Lower lobe of right lung (tissue), 2 donors: ENCODE measurements at regions not wholly inside any gene's neighbourhood (a gene's known extent, or its start where the extent isn't known, plus 50 kb on each side); places are given as distances from the start of the nearest gene placed in this dataset.

Source experiments
- ATAC-seq, 2 donors: fragments of 200-7000 bp; cut with Tn5 transposase; one replicate each; pipeline ENCODE4 v1.9.1; 2020 to 2022; ENCODE audit warnings: mild to moderate bottlenecking in 2 of 2, moderate library complexity in 2 of 2
- DNase-seq: peaks from one replicate; pipeline ENCODE4 v3.0.0-alpha.2; 2020
- H3K27ac ChIP-seq: fragments of 200-600 bp; one replicate; pipeline ENCODE4 v1.8.0; 2022
- H3K27me3 ChIP-seq: fragments of 200-600 bp; one replicate; pipeline ENCODE4 v1.8.0; 2022; ENCODE audit warnings: low read depth
- H3K36me3 ChIP-seq: fragments of 200-600 bp; one replicate; pipeline ENCODE4 v1.8.0; 2022; ENCODE audit warnings: mild to moderate bottlenecking
- H3K4me1 ChIP-seq: fragments of 200-600 bp; one replicate; pipeline ENCODE4 v1.8.0; 2022
- H3K4me3 ChIP-seq: fragments of 200-600 bp; one replicate; pipeline ENCODE4 v1.8.0; 2022; ENCODE audit warnings: mild to moderate bottlenecking
- H3K9me3 ChIP-seq: fragments of 200-600 bp; one replicate; pipeline ENCODE4 v1.8.0; 2022
- intact Hi-C: fragments of 100-400 bp; cut with DNase I; formaldehyde crosslinking; loops from one replicate; pipeline ENCODE4 v1.11.0; 2022
- TF ChIP-seq, protein P1 (sequence below): fragments of 200-600 bp; IDR thresholded peaks from one replicate; pipeline ENCODE4 v1.8.0; 2022; ENCODE audit warnings: antibody characterized with exemption, mild to moderate bottlenecking
- donor health status: DM: no; HTN: yes; CAD: no; lungs with severe emphysema.

DNA sequence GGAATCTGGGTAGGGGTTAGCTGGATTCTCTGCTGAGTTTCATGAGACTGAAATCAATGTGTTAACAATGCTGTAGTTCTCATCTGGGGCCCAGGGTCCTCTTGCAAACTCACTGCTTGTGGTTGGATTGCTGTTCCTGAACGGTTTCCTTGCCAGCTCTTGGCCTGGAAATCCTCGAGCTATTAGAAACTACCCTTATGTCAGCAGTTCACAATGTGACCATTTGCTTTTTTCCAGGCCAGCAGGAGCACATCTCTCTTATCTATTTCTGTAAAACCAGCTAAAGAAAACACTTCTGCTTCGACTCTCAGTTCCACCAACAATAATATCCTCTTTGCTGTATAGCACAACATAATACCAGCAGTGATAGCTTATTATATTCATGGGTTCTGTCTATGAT is 140.1 kb upstream of the TRAM1L1 start:
- Histone ChIP-seq H3K27me3 (no peaks in the 10 kb centered on the region), H3K9me3 (no peaks in the 10 kb centered on the region), H3K27ac (no peak overlapping the region), H3K4me3 (no peak overlapping the region), H3K36me3 (no peaks in the 10 kb centered on the region), H3K4me1 (no peaks in the 10 kb centered on the region)
- no peak for DNase-seq
- intact Hi-C loops: no loop called here
- TF ChIP-seq, protein P1, sequence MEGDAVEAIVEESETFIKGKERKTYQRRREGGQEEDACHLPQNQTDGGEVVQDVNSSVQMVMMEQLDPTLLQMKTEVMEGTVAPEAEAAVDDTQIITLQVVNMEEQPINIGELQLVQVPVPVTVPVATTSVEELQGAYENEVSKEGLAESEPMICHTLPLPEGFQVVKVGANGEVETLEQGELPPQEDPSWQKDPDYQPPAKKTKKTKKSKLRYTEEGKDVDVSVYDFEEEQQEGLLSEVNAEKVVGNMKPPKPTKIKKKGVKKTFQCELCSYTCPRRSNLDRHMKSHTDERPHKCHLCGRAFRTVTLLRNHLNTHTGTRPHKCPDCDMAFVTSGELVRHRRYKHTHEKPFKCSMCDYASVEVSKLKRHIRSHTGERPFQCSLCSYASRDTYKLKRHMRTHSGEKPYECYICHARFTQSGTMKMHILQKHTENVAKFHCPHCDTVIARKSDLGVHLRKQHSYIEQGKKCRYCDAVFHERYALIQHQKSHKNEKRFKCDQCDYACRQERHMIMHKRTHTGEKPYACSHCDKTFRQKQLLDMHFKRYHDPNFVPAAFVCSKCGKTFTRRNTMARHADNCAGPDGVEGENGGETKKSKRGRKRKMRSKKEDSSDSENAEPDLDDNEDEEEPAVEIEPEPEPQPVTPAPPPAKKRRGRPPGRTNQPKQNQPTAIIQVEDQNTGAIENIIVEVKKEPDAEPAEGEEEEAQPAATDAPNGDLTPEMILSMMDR: no peak
- no peak for ATAC-seq

DNA sequence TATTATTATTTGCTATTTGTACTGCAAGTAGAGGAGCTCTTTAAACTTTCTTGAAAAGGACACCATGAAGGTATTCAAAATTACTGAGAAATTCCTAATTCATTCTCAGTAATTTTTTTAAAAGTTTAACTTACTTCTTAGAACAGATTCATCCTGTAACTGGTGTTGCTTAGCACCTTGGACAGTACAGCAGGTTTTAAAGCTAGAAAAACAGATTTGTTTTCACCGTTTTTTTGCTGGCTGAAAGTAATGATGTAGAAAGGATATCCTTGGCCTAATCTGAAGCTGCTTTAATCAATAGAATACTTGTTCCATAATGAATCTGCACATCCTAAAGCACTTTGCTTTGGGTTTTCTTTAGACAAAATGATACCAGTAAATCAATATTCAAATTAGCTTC is 142.5 kb upstream of the TRAM1L1 start:
- TF ChIP-seq, protein P1: no peak
- no peak overlapping the region for H3K4me3 ChIP-seq
- H3K36me3 ChIP-seq: no peaks in the 10 kb centered on the region
- no peak overlapping the region for H3K27ac ChIP-seq
- no peaks in the 10 kb centered on the region for H3K9me3 ChIP-seq
- intact Hi-C loops: no loop called here
- no peaks in the 10 kb centered on the region for H3K4me1 ChIP-seq
- no peak for ATAC-seq
- H3K27me3 ChIP-seq: no peaks in the 10 kb centered on the region
- DNase-seq: no peak

DNA sequence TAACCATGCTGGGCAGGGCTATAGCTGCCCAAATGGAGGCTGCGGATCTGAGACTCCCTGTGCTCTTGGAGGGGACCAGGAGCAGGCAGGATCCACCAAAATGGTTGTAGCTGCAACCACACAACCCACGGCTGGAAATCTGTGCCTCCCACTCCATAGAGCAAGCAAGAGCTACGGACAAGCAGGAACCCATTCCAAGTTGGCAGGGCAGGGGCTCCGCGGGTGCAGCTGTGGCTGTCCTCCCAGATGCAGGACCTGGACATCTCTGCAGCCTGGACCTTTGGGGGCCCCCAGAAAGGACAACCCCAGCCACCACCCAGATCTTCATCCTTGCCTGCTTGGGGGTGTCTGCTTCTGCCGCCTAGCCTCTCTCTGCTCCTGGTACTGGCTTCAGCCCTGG is 154.1 kb upstream of the TRAM1L1 start:
- Histone ChIP-seq H3K9me3 (no peaks in the 10 kb centered on the region), H3K4me3 (no peak overlapping the region), H3K4me1 (no peaks in the 10 kb centered on the region), H3K36me3 (no peaks in the 10 kb centered on the region), H3K27ac (no peak overlapping the region), H3K27me3 (no peaks in the 10 kb centered on the region)
- no peak for DNase-seq
- no peak for ATAC-seq
- TF ChIP-seq, protein P1: no peak
- intact Hi-C loops: no loop called here

DNA sequence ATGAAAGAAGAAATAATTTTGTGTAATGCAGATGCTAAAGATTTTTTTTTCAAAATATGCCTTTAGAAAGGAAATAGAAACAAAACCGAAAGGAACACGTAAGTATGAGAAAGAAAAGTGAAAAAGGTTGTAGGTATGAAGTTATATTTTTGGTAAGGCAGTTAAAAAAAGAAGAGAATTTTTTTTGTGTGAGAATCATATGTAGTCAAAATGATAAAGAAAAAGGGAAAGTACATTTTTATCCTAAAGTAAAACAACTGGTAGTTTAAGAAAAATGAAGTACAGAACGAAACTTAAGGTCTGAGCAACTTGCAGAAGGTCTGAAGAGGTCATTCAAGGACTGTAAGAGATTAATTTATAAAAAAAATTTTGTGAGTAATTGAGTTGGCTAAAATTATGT is 164.0 kb upstream of the TRAM1L1 start:
- no peaks in the 10 kb centered on the region for H3K4me1 ChIP-seq
- H3K4me3 ChIP-seq: no peak overlapping the region
- intact Hi-C loops: no loop called here
- DNase-seq (no peak), ATAC-seq (no peak)
- no peaks in the 10 kb centered on the region for H3K27me3 ChIP-seq
- H3K36me3 ChIP-seq: no peaks in the 10 kb centered on the region
- no peak overlapping the region for H3K27ac ChIP-seq
- H3K9me3 ChIP-seq: no peaks in the 10 kb centered on the region
- TF ChIP-seq, protein P1: no peak

DNA sequence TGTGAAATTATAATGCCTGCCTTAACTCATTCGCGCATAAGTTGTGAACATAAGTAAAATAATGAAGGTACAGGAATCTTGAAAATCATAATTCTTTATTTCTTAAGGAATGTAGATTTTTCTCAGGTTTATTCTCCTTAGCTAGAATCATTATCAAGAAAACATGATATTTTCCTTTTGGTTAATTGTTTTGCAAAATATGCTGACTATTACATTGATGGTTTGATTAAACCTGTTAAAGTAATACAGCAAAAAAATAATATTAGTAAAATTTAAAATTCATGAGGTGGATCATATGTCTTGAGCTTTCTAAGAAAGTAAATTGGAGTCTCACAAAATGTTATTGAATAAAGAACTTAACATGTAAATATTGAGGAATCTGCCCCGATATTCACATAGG is 178.7 kb upstream of the TRAM1L1 start:
- H3K36me3 ChIP-seq: no peaks in the 10 kb centered on the region
- H3K27me3 ChIP-seq: no peaks in the 10 kb centered on the region
- DNase-seq (no peak), ATAC-seq (no peak)
- intact Hi-C loops: no loop called here
- no peak overlapping the region for H3K4me3 ChIP-seq
- H3K9me3 ChIP-seq: no peaks in the 10 kb centered on the region
- TF ChIP-seq, protein P1: no peak
- H3K27ac ChIP-seq: no peak overlapping the region
- H3K4me1 ChIP-seq: no peaks in the 10 kb centered on the region

DNA sequence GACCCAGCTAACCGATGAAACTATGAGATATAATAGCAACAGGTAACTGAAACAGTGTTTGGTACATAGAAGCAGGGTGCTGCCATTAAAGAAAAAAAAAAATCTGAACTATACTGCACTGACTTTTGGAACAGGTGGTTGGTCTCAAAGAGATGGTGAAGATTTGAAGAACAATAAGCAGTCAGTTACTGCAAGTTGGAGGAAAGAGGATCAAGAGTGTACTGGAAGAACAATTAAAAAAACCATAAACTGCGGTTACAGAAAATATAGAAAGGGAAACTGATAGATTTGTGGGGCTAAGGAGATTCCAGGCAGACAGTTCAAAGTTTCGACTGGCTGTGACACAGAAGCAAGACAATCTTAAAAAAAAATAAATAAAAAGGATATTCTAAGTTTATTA is 181.9 kb upstream of the TRAM1L1 start:
- TF ChIP-seq, protein P1: no peak
- Histone ChIP-seq H3K4me3 (no peak overlapping the region), H3K9me3 (no peaks in the 10 kb centered on the region), H3K4me1 (no peaks in the 10 kb centered on the region), H3K27ac (no peak overlapping the region), H3K36me3 (no peaks in the 10 kb centered on the region), H3K27me3 (no peaks in the 10 kb centered on the region)
- DNase-seq (no peak), ATAC-seq (no peak)
- intact Hi-C loops: no loop called here
